Caki2 (cell line): ENCODE measurements at regions not wholly inside any gene's neighbourhood (a gene's known extent, or its start where the extent isn't known, plus 50 kb on each side); places are given as distances from the start of the nearest gene placed in this dataset.

ENCODE experiments used
- DNase-seq: peaks from one replicate; pipeline ENCODE4 v3.0.0-alpha.2; 2015; ENCODE audit warnings: low read depth
- in situ Hi-C: cut with HindIII; loops from 2 replicates; pipeline ENCODE4 v1.10.0; 2016; ENCODE audit warnings: low sequenced_read_pairs, low pct_unique_long_range_greater_than_20kb, mixed read lengths

GRCh38 chr4:181301735-181302710 is 941.2 kb upstream of the TENM3 start:
- no peak for DNase-seq
- in situ Hi-C loops: no loop called here

DNA sequence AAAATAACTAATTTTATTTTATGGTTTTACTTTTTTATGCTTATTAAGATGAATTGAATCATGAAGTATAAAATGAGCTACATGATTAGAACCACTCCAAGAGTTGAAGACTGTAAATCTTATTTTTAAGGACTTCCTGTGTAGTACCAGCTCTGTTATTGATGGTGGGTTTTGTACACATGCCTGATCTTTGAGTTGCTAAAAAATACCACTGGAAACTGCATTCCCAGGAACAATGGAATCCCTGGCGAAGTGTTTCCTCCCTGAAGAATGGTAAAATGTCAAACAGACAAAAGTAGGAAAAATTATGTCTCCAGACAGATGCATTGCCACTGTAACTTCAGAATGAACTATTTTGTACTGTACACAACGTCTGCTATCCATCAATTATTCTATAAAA is 935.4 kb upstream of the TENM3 start:
- in situ Hi-C loops: no loop called here

GRCh38 chr4:181308476-181309312 is 934.5 kb upstream of the TENM3 start:
- no peak for DNase-seq
- in situ Hi-C loops: no loop called here

More for the DNA sequence above, 935.4 kb upstream of the TENM3 start:
- DNase-seq: no peak

- no peak for DNase-seq
- in situ Hi-C loops: no loop called here
These were observed 931.1 kb upstream of the TENM3 start for GRCh38 chr4:181312066-181312465.

DNA sequence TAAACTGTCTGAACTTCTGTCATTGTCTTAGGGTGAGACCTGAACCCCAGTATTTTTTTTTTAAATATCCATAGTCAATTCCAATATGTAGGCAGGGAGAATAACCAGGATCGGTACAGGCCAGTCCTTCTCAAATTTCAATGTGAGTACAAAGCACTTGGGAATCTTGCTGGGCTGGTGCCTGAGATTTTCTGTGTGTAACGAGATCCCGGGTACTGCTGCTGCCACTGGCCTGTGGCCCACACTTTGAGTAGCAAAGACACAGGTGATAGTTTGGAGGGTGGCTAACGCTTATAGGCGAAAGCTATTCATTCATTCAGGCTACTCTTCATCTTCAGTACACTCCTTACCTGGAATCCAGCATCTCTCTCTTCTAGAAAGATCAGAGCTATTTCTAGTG is 923.6 kb upstream of the TENM3 start:
- in situ Hi-C loops: no loop called here
- DNase-seq: no peak

- in situ Hi-C loops: no loop called here
- no peak for DNase-seq
These were observed 920.1 kb upstream of the TENM3 start for GRCh38 chr4:181323061-181323460.

GRCh38 chr4:181330654-181331201 is 912.5 kb upstream of the TENM3 start:
- in situ Hi-C loops: no loop called here
- no peak for DNase-seq

GRCh38 chr4:181331214-181331613 is 912.0 kb upstream of the TENM3 start:
- DNase-seq: no peak
- in situ Hi-C loops: no loop called here

DNA sequence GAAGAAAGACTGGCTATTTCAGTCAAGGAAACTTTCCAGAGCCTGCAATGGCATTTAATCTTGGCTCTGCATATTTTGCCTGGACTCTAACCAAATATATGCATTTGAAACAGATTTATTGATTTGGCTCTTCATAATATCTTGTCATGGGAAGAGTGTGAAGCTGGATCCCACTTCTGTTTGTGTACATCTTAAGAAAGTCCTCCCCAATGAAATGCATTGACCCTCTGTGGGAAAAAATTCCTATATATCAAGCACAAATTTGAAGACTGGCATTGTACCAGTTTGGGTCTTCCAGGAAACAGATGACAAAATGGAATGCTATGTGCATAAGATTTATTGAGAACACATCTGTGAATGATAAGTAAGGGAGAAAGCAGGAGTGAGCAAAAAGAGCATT is 897.3 kb upstream of the TENM3 start:
- DNase-seq: no peak
- in situ Hi-C loops: no loop called here

DNA sequence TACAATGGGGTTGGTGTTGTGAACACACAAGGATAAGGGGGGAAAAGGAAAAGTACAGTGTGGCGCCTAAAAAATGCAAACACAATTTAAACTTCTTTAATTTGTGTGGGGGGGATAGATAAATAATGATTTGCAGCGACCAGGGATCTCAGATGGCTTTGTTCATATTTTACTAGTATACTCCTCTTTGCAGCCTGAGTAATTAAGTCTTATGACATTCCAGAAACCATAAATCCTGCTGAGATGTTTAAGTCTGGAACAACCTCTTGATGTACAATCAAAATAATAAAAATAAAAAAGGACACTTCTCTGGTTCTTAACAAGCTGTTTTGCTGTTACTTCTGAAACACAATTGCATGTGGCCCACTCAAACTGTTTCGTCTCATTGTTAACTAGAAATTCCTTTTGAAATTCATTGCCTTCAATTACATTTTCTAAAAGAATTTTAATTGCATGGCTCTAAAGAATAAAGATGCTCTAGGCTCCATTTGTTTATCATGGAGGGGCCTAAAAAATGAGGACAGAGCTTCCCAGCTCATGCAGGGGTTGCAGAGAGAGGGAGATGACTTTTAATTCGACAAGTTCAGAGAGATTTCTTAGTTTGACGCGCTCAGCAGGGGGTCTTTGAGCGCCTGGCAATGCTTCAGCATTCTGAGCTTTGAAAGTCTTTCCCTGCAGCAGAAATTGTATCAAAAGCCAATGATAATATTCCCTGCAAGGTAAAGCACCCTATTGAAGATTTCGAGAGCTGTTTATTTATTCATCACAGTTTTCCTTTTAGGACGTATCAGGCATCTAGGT is 892.4 kb upstream of the TENM3 start:
- in situ Hi-C loops: no loop called here

GRCh38 chr4:181364504-181364903 is 878.7 kb upstream of the TENM3 start:
- DNase-seq: no peak

More for the DNA sequence above, 892.4 kb upstream of the TENM3 start:
- DNase-seq: no peak

DNA sequence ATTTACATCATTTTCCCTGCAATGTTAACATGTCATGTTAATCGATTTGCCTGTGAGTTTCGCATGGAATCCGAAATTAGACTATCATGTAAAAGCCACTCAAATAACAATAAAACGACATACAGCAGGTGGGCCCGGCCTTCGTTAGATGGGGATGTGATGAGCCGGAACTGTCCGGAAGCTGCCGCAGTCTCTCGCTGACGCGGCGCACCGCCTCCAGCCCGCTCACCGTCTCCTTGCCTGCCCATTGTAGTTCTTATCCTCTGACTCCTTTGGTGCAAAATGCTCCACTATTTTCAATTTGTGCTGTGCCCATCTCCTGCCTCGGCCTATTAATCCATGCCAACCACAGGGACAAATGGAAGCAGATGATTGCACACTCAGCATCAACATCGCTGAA is 877.5 kb upstream of the TENM3 start:
- no peak for DNase-seq
- in situ Hi-C loops: no loop called here

More at GRCh38 chr4:181364504-181364903, 878.7 kb upstream of the TENM3 start:
- in situ Hi-C loops: no loop called here

DNA sequence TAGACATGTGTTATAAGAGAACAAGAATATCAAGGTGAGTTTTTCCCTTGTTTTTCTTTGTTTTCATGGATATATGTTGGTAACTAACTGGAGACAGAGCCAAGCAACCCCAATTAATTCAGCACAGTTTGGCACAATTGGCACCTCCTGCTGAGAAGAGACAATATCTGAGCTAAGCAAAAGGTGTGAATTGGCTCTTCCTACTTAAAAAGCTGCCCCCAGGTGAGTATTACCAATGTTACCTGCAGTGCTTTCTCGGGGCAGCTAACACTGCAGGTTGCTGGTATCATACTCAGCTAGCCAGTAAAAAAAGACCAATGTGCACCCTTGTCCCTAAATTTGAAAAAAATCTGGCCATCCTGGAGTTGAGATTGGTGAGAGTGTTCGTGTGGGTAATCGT is 871.2 kb upstream of the TENM3 start:
- in situ Hi-C loops: no loop called here
- DNase-seq: no peak

GRCh38 chr4:181376058-181376457 is 867.1 kb upstream of the TENM3 start:
- no peak for DNase-seq
- in situ Hi-C loops: no loop called here

- DNase-seq: no peak
- in situ Hi-C loops: no loop called here
These were observed 855.1 kb upstream of the TENM3 start for GRCh38 chr4:181388061-181388460.

DNA sequence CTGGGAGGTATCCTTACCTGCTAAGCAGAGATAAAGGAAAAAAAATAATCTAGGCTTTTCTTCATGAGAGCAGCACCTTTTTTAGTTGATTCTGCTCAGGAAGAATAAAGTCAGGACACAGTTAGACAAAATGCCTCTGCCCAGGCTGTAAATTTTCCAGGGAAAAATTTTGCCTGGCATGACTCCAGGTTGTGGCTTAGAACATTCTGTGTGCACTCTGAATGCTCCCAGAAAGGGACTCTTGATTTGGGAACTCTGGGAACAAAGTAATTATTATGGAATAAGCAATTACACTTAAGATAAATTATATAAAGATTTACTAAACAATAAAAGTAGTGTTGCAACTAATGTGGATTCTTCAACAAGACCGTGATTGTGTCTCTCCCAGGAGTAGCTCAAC is 826.2 kb upstream of the TENM3 start:
- in situ Hi-C loops: no loop called here
- DNase-seq: no peak

DNA sequence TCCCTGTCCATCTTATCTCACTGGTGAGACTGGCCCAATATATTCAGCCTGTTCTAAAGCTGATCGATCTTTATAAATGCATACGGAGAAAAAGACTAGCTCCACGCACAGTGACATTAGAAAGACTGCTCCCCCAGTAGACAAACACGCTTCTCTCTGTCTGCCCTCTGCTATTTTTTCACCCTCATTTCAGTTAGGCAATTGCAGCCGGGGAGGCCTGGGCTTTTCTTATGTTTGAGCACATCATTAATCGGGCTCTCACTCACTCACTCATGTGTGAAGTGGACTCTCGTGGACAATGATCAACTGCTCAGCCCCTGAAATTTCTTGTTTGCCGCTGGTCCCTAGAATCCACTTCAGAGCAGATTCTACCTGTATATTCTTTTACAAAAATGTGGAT is 824.7 kb upstream of the TENM3 start:
- no peak for DNase-seq
- in situ Hi-C loops: no loop called here

DNA sequence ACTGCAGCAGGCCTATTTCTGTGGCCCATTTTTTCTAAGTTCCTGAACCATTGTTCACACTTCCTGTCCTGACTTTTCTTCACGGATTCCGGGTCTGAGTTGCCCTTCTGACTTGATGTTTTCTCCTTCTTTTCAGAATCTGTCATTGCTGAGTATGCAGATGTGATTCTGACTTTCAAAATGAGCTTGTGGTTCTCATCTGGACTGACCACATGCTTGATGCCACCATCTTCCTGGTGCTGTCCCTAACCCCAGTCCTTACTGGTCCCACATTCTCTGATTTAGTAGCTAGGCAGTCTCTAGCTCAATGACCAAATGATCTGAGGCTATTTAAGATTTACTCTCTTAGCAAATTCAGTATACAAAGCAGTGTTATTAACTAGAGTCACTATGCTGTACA is 822.3 kb upstream of the TENM3 start:
- in situ Hi-C loops: no loop called here
- no peak for DNase-seq
